ENCODE measurements at regions not wholly inside any gene's neighbourhood (a gene's known extent, or its start where the extent isn't known, plus 50 kb on each side); places are given as distances from the start of the nearest gene placed in this dataset.

DNA sequence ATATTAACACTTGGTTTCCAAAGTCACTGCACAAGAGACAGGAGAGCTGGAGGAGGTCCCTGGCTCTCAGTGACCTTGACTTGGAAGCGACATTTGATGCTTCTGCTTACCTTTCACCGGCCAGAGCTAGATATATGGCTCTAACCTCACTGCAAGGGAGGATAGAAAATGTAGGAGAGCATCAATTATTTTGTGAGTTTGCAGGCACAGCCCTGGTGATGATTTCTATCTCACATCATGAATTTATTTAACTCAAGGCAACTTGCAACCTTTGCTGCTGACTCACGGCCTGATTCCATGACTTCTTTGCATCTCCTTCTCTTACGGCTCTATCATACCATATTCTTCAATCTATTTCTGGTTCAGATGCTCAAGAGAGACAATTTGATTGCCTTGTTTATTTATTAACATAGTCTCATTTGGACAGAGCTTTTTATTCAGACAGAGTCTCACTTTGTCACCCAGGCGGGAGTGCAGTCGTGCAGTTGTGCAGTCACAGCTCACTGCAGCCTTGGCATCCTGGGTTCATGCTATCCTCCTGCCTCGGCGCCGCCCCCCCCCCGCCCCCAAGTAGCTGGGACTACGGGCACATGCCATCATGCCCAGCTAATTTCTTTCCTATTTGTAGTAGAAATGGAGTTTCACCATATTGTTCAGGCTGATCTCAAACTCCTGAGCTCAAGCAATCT is 196.0 kb downstream of the REEP3 start:
- H3K9ac ChIP-seq (ENCODE audit: insufficient read depth, low read depth, low read length) = no peak overlapping the region
- H3K4me2 ChIP-seq (ENCODE audit: low read depth, low read length) = no peak overlapping the region
- no peaks in the 10 kb centered on the region for H4K20me1 ChIP-seq (ENCODE audit: insufficient read depth, low read length)
- no peaks in the 10 kb centered on the region for H3K9me3 ChIP-seq (ENCODE audit: low read length)
- no peak overlapping the region for H3K27ac ChIP-seq (ENCODE audit: extremely low read length, insufficient read depth, low read length)
- DNase-seq (ENCODE audit: low spot score) = no peak
- H3K27me3 ChIP-seq (ENCODE audit: control insufficient read depth in 1 of 2, insufficient read depth in 2 of 2, low read length in 2 of 2) = peaks cover 0 to 4% of the 10 kb centered on the region in 2 experiments; a peak in 2 of 5 replicates
- no peak overlapping the region for H3K4me3 ChIP-seq (replicated peaks in 1 of 3; ENCODE audit: insufficient read depth in 1 of 3, low read depth in 2 of 3, low read length in 3 of 3)
- BruUV-seq (replicated peaks) = no TSS peak
- peaks cover 35% of the 10 kb centered on the region for H3K4me1 ChIP-seq (ENCODE audit: insufficient read depth, low read length)
- H3K36me3 ChIP-seq (replicated peaks in 1 of 2; ENCODE audit: control insufficient read depth in 1 of 2, insufficient read depth in 2 of 2, low read length in 2 of 2) = no peaks in the 10 kb centered on the region
- H3K79me2 ChIP-seq (ENCODE audit: insufficient read depth, low read length) = no peaks in the 10 kb centered on the region
- 42% methylated on average over 8 of the region's 11 CpGs for WGBS (ENCODE audit: low lambda C conversion rate)
- in situ Hi-C loops (cut with HindIII; ENCODE audit: extremely low pct_ligation_motif_present, low pct_unique_long_range_greater_than_20kb) = loop anchor here (10.0 kb wide), 2 partner anchors 82 to 552 kb away; no protein-coding TSS in a partner anchor
- no peak overlapping the region for H2AFZ ChIP-seq (ENCODE audit: low read length)
- no peak for FAIRE-seq
- no peak for ATAC-seq
- no peak for TF ChIP-seq ADNP (CRISPR knock-in tag; IDR thresholded peaks at IDR 0.05)
- no peak for TF ChIP-seq MED1 (CRISPR knock-in tag; IDR thresholded peaks at IDR 0.05)
- POLR2A ChIA-PET = no interaction called here
- CTCF ChIA-PET (ENCODE audit: low intra/inter-chr PET ratio, low total read pairs) = no interaction called here
- intact Hi-C loops (cut with micrococcal nuclease; ENCODE audit: unreplicated experiment) = no loop called here

DNA sequence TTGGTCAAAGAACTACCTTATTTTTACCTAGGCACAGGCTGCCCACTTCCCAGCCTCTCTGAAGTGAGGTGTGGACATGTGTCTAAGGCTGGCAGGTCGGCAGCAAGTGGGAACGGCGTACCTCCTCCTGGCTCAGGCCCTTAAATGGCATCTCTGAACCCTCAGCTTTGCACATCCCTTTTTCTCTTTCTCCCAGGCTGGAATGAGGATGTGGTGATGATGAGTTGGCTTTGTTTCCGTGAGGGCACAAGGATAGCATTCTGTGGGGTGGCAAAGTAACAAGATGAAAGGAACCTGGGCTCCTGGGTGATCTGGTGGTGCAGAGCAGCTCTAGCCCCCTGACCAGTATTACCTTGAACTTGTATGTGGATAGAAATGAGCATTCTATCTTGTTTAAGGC is 196.8 kb downstream of the REEP3 start:
- Histone ChIP-seq H3K9ac (ENCODE audit: insufficient read depth, low read depth, low read length) (no peak overlapping the region), H4K20me1 (ENCODE audit: insufficient read depth, low read length) (no peaks in the 10 kb centered on the region), H3K4me2 (ENCODE audit: low read depth, low read length) (no peak overlapping the region), H3K79me2 (ENCODE audit: insufficient read depth, low read length) (no peaks in the 10 kb centered on the region), H3K27me3 (ENCODE audit: control insufficient read depth in 1 of 2, insufficient read depth in 2 of 2, low read length in 2 of 2) (peaks cover 0 to 4% of the 10 kb centered on the region in 2 experiments; a peak in 2 of 5 replicates), H3K27ac (ENCODE audit: extremely low read length, insufficient read depth, low read length) (no peak overlapping the region), H3K9me3 (ENCODE audit: low read length) (no peaks in the 10 kb centered on the region), H3K36me3 (replicated peaks in 1 of 2; ENCODE audit: control insufficient read depth in 1 of 2, insufficient read depth in 2 of 2, low read length in 2 of 2) (no peaks in the 10 kb centered on the region), H3K4me3 (replicated peaks in 1 of 3; ENCODE audit: insufficient read depth in 1 of 3, low read depth in 2 of 3, low read length in 3 of 3) (no peak overlapping the region), H3K4me1 (ENCODE audit: insufficient read depth, low read length) (peaks cover 26% of the 10 kb centered on the region), H2AFZ (ENCODE audit: low read length) (no peak overlapping the region)
- TF ChIP-seq KMT2B (CRISPR knock-in tag; IDR thresholded peaks at IDR 0.05) (no peak), ZNF841 (CRISPR knock-in tag; IDR thresholded peaks at IDR 0.05; ENCODE audit: borderline replicate concordance) (no peak)
- BruUV-seq (replicated peaks) = no TSS peak
- ChIA-PET POLR2A (no interaction called here), CTCF (ENCODE audit: low intra/inter-chr PET ratio, low total read pairs) (no interaction called here)
- no peak for ATAC-seq
- WGBS (ENCODE audit: low lambda C conversion rate) = 71% methylated on average over 4 of the region's 4 CpGs
- no peak for DNase-seq (ENCODE audit: low spot score)
- in situ Hi-C loops (cut with HindIII; ENCODE audit: extremely low pct_ligation_motif_present, low pct_unique_long_range_greater_than_20kb) = loop anchor here (10.0 kb wide), 2 partner anchors 83 to 553 kb away; no protein-coding TSS in a partner anchor
- no peak for FAIRE-seq
- intact Hi-C loops (cut with micrococcal nuclease; ENCODE audit: unreplicated experiment) = loop anchor here (2.0 kb wide), 1 partner anchor 85 kb away; no protein-coding TSS in a partner anchor

Measured in HepG2 (cell line).